ENCODE measurements at regions not wholly inside any gene's neighbourhood (a gene's known extent, or its start where the extent isn't known, plus 50 kb on each side); places are given as distances from the start of the nearest gene placed in this dataset.
"Not testable (repeated sequence)": the region's sequence is repeated elsewhere in the genome, so short reads cannot be mapped to it uniquely, and the experiment has no call there.

DNA sequence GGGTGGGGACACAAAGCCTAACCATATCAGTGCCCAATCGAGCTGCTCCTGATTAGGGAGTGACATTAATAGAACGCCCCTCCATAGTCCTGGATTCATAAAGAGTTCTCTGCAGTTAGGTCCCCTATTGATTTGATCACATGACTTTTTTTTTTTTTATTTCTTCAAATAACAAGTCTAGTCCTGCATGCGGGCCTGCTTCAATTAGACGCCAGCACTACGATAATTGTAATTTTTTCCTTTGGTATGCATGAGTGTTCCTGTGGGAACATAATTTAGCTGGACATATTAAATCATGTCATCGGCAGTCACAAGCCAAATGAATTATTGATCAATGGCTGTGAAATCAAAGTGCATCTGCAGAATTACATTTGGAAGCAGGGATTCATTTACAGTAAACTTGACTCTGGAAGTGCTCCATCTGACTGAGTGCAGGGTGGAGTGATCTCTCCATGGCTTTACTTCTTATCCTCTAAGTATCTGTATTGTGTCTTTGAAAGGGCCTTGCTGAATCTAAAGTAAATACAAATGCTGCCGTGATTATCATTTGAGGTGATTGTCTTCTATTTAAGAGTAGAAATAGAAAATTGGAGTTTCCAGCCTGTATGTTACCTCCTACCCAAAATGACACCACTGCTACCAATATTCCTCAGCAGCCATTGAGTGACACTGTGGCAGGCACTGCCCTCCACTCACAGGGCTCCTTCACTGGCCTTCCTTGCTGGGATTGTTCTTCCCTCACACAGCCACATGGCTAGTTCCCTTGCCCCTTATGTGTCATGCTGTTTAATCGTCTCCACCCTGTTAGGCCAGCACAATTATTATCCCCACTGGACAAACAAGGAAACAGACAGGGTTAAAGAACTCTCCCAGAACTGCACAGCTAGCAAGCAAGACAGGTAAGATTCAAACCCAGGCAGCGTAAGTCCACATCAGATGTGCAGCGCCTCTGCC is 337.4 kb upstream of the ID2 start:
- no peaks in the 10 kb centered on the region for H3K9me3 ChIP-seq
- H3K27ac ChIP-seq: no peak overlapping the region
- DNase-seq: no peak
- no peaks in the 10 kb centered on the region for H3K27me3 ChIP-seq
- WGBS, 2 donors: 85 to 93% methylated on average over 7 to 9 of the region's 10 CpGs
- intact Hi-C loops (cut with DNase I): no loop called here
- H3K36me3 ChIP-seq: no peaks in the 10 kb centered on the region
- TF ChIP-seq POLR2A (IDR thresholded peaks at IDR 0.05): no peak
- TF ChIP-seq, protein P1, sequence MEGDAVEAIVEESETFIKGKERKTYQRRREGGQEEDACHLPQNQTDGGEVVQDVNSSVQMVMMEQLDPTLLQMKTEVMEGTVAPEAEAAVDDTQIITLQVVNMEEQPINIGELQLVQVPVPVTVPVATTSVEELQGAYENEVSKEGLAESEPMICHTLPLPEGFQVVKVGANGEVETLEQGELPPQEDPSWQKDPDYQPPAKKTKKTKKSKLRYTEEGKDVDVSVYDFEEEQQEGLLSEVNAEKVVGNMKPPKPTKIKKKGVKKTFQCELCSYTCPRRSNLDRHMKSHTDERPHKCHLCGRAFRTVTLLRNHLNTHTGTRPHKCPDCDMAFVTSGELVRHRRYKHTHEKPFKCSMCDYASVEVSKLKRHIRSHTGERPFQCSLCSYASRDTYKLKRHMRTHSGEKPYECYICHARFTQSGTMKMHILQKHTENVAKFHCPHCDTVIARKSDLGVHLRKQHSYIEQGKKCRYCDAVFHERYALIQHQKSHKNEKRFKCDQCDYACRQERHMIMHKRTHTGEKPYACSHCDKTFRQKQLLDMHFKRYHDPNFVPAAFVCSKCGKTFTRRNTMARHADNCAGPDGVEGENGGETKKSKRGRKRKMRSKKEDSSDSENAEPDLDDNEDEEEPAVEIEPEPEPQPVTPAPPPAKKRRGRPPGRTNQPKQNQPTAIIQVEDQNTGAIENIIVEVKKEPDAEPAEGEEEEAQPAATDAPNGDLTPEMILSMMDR (IDR thresholded peaks at IDR 0.05): no peak
- H3K4me3 ChIP-seq: no peak overlapping the region
- H3K4me1 ChIP-seq: no peaks in the 10 kb centered on the region

DNA sequence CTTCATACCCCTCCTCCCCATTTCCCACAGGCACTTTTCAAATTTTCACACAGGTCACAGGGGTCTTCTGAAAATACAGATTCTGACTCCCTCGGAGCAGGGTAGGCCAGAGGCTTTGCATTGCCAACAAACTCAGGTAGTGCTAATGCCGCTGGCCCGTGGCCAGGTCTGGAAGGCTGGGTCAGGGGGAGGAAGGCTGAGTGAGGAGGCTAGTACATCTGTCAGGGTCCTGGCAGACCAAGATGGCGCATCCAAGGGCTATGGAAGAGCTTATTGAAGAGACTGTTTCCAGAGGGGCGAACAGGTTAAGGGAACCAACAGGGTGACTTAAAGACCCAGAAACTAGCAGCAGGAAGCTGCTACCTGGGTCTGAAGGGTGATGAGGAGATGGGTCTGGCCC is 336.7 kb upstream of the ID2 start:
- Histone ChIP-seq H3K36me3 (no peaks in the 10 kb centered on the region), H3K4me1 (no peaks in the 10 kb centered on the region), H3K9me3 (no peaks in the 10 kb centered on the region), H3K27me3 (no peaks in the 10 kb centered on the region), H3K4me3 (no peak overlapping the region), H3K27ac (no peak overlapping the region)
- no peak for DNase-seq
- intact Hi-C loops (cut with DNase I): no loop called here
- TF ChIP-seq, protein P1 (IDR thresholded peaks at IDR 0.05): no peak
- no peak for TF ChIP-seq POLR2A (IDR thresholded peaks at IDR 0.05)
- WGBS, 2 donors: 87 to 95% methylated on average over 3 to 5 of the region's 5 CpGs

DNA sequence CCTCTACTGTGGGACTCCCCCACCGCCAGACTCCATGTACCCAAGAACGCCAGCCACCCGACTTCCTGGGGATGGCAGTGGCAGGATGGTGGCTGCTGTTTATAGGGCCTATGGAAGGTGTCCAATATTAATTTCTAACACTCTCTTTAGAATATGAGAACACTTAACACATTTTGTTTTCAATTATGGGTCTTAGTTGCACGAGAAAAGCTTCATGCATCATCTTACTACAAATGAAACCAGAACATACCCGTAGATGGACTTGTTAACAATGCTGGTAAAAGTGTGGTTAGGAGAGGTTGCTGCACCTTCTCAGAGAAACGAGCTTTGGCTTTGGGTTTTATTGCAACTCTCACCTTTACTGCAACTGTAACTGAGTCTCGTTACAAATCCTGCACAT is 335.6 kb upstream of the ID2 start:
- Histone ChIP-seq H3K4me1 (no peaks in the 10 kb centered on the region), H3K27ac (no peak overlapping the region), H3K27me3 (no peaks in the 10 kb centered on the region), H3K9me3 (no peaks in the 10 kb centered on the region), H3K36me3 (no peaks in the 10 kb centered on the region), H3K4me3 (no peak overlapping the region)
- WGBS, 2 donors: 77 to 78% methylated on average over 5 to 7 of the region's 7 CpGs
- no peak for TF ChIP-seq POLR2A (IDR thresholded peaks at IDR 0.05)
- TF ChIP-seq, protein P1 (IDR thresholded peaks at IDR 0.05): no peak
- DNase-seq: no peak
- intact Hi-C loops (cut with DNase I): no loop called here

DNA sequence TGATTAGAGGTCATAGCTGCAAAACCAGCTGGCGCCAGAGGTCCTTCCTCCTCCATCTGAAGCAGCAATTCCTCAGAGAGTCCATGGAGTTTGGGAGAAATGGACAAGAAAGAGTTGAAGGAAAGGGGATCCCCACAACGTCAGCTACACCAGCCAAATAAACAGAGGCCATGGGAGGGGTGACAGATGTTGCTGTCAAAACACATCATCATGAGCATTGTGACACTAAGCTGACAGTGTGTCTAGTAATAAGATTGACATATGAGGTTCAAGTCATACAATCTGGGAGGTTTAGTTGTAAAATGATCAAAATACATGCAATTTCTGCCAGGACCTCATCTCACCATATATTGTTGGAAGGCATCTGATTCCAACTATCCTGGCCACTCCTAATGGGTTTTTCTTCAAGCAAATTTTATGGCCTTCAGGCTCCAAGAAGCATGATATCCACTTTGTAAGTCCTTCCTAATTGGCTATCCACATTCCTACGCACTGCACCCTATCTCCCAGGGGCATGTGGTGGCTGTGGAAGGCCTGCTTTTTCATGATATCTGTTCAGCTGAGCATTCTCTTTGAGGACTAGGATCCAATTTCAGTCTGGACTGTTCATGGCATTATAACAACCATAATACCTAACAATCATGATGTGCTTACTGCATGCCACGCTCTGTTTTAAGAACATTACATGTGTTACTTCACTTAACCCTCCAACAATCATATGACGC is 335.0 kb upstream of the ID2 start:
- no peaks in the 10 kb centered on the region for H3K27me3 ChIP-seq
- WGBS, 2 donors: 90 to 93% methylated on average over 5 of the region's 5 CpGs
- no peak overlapping the region for H3K27ac ChIP-seq

DNA sequence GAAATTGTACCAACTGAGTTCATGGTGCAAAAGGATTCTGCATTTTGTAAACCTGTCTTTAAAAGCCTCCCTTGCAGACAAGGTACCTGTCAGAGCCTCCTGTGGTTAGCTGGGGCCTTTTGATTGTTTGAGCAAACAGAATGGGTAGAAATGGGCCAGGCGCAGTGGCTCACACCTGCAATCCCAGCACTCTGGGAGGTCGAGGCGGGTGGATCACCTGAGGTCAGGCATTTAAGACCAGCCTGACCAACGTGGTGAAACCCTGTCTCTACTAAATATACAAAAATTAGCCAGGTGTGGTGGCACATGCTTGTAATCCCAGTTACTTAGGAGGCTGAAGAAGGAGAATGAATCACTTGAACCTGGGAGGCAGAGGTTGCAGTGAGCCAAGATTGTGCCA is 332.9 kb upstream of the ID2 start:
- H3K4me1 ChIP-seq; intact Hi-C loops (cut with DNase I); H3K4me3 ChIP-seq; H3K27me3 ChIP-seq; H3K36me3 ChIP-seq; H3K9me3 ChIP-seq; H3K27ac ChIP-seq; DNase-seq: not testable (repeated sequence)
- 57 to 78% methylated on average over 2 to 4 of the region's 4 CpGs for WGBS, 2 donors

More for the DNA sequence above, 335.0 kb upstream of the ID2 start:
- Histone ChIP-seq H3K4me3 (no peak overlapping the region), H3K9me3 (no peaks in the 10 kb centered on the region), H3K36me3 (no peaks in the 10 kb centered on the region), H3K4me1 (no peaks in the 10 kb centered on the region)
- TF ChIP-seq, protein P1 (IDR thresholded peaks at IDR 0.05): no peak
- TF ChIP-seq POLR2A (IDR thresholded peaks at IDR 0.05): no peak
- DNase-seq: no peak
- intact Hi-C loops (cut with DNase I): no loop called here
